ENCODE measurements at regions not wholly inside any gene's neighbourhood (a gene's known extent, or its start where the extent isn't known, plus 50 kb on each side); places are given as distances from the start of the nearest gene placed in this dataset.

GRCh38 chr4:176919631-176920030 lies 126.9 kb upstream of the VEGFC start (continued):
- no peak for TF ChIP-seq ZNF646 (CRISPR knock-in tag; IDR thresholded peaks at IDR 0.05)
- no peak for TF ChIP-seq AHDC1 (CRISPR knock-in tag; IDR thresholded peaks at IDR 0.05; ENCODE audit: borderline replicate concordance)
- no peak for TF ChIP-seq MIER2 (CRISPR knock-in tag; IDR thresholded peaks at IDR 0.05)
